GM19043 (cell line): ENCODE measurements at regions not wholly inside any gene's neighbourhood (a gene's known extent, or its start where the extent isn't known, plus 50 kb on each side); places are given as distances from the start of the nearest gene placed in this dataset.

Experiments used
- ATAC-seq: cut with Tn5 transposase; IDR thresholded peaks from one replicate; pipeline ENCODE4 v1.9.1; 2021; ENCODE audit warnings: low read depth; ENCODE audit not compliant: unreplicated experiment

DNA sequence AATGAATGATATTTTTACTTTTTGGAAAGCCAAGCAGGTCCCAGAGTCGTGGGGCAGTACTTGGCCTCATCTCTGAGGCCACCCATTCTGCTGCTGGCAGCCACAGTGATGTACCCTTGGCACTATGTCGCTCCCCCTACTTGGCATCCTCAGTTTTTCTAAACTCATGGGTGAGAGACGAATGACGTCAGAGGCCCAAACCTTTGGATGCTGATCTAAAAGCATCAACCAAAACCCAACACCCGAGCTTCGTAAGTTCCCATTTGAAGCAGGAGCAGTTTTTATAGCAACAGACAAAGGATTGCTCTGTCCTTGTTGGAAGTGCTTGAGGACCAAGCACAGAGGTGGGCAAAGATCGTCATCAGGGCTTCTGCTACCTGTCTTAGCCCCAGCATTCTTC lies 212.9 kb downstream of the PAX1 start:
- no peak for ATAC-seq

DNA sequence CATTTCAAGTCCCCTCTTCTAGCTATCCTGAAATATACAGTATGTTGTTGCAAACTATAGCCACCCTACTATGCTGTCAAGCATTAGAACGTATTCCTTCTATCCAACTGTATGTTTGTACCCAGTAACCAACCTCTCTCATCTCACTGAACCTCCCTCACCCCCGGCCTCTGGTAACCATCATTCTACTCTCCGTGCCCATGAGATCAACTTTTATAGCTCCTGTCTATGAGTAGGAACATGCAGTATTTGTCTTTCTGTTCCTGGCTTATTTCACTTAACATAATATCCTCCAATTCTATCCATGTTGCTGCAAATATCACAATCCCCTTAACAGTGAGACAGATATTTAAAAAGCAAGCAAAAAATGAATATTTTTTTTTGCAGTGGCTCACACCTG lies 196.9 kb downstream of the PAX1 start:
- ATAC-seq, result no peak

DNA sequence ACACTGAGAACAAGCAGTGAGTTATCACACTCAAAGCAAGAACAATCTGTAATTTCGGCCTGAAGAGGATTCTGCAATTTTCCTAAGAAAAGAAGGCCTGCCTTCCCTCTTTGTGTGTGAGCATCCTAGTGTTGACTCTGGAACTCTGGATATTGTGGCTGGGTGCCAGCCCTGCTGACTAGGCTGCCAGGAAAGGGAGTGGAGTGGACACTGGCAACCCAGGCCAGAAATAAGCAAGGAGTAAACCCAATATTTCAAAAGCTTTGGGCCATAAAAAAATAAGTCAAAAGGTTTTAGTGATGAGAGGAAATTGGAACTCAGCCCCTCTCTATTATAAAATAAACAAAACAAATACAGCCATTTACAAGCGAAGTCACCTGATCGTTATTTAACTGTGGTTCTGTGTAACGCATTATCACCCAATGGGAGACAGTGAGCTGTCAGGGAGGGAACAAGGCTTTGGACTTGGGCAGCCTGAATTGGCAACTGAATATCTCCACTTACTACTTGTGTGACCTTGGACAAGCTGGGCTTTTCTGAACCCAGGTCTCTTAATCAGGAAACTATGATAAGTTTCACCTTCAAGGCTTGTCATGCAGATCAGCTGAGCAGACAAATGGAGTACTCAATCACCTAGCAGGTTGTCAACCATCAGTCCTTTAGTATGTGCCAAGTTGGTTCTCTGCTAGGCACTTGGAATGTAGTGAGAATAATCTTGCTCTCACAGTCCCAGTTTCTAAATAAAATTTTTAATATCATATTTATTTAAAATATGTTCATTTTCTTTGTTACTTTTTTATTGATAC lies 196.2 kb downstream of the PAX1 start:
- no peak for ATAC-seq

DNA sequence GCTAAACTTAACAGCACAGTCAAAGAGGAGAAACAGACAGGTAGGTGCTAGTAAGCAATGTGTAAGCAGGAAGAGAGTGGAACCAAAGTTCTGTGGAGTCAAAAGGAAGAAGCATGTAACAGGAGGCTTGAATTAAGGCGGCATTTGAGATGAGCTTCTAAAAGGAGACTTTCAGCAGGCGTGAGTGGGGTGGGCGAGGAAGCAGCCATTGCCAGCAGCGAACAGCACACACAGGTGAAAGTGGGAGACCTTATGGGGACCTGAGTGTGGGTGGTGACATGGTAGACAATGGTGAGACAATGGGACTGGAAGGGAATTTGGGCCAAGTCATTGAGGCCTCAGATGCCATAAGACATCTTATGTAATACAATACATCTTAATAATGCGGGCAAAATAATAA lies 195.0 kb downstream of the PAX1 start:
- ATAC-seq, result no peak

DNA sequence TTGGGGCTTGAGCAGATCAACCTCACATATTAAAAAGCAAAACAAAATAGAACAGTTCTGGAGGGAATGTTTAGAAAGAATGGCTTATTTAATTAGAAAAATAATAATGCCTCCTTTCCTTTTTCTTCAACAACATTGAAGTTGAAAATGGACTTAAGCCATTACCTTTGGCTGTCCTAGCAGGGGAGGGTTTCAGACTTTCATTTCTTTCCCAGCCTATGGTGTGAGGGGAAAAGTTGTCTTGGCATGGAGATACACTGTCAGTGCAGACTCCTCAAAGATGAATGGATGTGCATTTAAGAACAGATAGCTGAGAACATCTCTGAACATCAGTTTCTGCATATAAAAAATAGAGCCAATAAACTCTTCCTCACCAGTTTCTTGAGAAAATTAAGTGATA lies 169.5 kb downstream of the PAX1 start:
- ATAC-seq, result no peak

DNA sequence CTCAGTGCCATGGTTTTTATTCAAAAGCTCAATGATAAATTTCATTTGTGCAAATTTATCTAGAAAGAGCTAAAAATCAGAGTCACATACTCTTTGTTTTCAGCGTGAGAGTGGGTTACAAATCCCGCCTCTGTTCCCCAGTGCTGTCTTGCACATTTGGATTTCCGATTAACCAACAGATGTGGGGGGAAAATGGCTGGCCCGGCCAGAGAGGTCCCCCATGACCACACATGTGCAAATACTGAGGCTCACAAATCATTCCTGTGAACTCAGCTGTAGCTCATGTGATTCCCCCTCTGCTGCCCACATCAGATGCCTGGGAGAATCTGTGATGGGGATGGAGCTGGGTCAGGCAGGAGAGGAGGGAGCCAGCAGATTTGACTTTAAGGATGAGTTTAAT lies 168.7 kb downstream of the PAX1 start:
- no peak for ATAC-seq

DNA sequence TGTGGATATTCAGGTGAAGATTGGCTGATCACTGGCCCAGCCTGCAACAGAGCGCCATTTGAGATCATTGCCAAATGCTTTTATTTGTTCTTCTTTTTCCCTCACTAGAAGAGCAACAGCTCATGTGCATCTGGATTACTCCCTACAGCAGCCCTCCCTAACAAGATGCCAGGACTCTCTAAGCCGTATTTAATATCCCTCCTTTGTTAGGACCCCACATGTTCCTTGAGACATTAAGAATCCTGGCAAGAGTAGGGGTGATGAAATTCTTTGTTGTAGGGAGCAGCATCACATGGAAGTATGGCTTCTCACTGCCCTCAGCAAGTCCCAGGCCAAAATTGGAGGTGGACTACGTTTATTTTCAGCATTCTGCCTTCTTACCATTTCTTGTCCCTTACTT lies 167.8 kb downstream of the PAX1 start:
- no peak for ATAC-seq

DNA sequence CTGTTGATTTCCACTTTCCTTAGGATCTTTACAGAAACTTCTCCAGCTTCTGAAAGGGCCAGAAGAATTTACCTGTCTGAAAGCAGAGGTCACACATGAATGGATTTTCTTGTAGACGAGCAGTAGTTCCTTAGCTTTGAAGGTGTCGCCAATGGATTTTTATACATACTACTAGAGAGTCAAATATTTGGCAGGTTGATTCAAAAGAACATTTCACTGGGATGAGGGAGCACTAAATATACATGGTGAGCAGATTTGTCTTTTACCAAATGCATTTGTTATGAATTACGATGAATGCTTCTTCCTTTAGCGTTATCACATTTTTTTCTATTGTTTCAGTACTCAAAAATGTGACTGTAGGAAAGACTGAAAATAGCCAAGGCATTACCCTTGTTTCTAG lies 162.3 kb downstream of the PAX1 start:
- no peak for ATAC-seq

DNA sequence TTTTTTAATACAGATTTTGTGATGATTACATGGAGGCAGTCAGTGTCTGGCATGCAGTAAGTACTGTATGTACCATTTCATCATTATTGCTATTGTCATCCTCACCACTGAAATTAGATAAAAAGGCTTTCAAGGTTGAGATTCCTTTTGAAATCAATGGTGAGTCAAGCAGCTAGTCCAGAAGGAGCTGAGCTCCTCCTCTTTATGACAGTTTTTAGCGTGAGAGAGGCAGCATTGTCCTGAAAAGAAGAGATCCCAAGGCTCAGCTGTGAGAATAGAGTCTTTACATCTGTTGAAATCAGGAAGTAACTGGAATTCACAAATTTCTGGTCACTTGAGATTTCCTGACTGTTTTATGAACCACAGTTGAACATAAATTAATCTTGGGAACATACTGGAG lies 161.9 kb downstream of the PAX1 start:
- ATAC-seq, result no peak

DNA sequence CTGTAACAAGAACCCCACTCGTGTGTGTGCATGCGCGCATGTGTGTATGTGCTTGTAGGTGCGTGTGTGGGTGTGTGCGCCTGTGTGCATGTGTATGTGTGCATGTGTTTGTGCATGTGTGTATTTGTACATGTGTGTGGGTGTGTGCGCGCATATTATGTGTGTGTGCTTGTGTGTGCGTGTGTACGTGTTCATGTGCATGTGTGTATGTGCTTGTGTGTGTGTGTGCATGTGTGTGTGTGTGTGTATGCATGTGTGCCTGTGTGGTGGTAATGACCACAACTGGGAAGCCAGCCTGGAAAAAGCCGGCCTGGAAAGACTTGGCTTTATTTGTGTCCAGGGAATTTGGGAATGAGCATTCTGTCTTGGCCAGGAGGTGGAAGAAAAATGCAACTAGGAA lies 157.5 kb downstream of the PAX1 start:
- ATAC-seq, result no peak

DNA sequence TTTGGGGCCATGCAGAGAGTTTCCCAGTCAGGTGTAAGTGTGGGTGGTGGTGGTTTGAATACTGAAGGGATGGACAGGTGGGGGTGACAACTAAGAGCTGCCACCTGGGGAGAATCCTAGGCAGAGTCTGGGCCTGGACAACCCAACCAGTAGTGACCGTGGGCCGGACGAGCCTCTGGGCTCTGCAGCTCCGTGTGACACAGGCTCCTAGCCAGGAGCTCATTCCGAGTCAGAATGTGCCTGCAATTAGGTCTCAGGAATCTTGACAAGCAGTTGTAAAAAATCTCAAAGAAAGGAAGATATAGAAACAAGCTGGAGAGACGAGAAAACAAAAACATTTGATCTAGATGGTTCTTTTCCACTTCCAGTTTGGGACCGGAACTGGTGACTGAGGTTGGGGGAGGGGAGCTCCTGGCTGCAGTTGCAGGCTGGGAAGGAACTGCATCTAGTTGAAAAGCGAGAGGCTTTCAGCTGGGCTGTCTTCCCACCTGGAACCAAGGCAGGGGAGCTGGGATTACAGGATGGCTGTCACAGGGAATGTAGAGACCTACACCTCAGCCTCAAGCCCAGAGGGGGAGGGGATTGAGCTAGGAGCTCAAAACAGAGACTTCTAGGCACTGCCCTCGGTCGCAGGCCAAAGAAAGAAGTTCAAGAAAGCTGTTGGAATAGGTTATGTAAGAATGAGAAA lies 156.9 kb downstream of the PAX1 start:
- no peak for ATAC-seq

DNA sequence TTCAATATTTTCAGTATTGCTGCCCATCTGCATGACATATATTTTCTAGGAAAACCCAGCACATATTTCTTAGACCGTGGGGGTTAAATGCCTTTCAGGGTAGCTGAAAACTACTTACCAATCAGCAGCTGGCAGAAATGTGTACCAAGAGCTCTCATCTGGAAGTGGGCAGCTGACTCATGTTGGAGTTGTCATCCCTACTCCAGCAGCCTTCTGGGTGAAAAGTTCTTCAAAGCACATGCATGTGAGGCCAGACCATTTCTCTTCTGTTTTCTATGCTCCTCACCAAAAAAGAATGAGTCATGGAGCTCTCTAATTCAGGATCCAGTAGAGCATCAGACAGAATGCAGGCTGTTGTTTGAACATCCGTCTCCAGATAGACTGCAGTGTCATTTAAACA lies 135.5 kb downstream of the PAX1 start:
- ATAC-seq, result no peak

DNA sequence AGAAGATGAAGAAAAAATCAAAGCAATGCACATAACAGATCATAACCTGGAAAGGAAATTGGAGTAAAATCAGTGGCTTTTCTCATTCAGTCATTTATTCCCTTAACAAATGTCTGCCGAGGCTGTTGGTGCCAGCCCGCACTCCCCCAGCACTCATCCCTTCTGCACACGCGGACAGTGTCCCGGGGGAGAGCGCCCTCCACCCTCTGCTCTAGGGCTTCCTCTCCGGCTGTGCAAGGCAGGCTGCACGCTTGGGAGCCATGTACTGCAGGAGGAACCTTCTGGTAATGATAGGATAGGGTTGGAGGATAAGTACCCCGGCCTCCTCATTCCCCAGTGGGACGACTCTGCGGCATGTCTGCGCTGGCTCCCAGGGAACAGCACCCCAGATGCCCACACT lies 134.5 kb downstream of the PAX1 start:
- no peak for ATAC-seq

DNA sequence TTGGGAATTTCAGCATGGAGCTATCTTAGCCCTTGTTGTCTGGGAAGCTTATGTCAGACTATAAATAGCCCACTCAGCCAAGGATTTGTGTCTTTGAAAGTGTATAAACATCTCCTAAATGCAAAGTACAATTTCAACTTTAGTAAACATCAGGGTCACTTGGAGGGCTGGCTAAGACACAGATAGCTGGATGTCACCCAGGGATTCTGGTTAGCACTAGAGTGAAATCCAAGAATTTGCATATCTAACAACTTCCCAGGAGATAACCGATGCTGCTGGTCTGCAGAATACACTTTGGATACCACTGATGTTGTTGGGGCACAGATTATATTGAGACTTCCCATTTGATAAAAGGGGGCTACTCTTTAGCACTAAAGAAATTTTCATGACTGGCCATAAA lies 130.9 kb downstream of the PAX1 start:
- ATAC-seq, result no peak

DNA sequence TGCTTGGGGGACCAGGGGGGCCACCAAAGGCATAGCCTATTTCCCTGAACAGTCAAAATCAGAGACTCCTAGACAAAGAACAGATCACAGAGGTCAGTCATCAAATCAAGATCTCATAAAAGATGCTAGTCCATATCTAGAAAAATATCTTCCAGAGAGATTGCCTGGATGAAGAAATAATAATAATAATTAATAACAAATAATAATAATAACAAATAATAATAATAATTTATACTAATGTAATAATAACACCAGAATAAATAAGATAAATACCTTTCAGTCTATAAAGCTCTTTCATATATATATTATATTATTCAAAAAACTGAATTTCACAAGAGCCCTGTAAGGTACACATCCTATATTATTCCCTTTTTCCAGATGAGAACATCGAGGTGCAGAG lies 129.6 kb downstream of the PAX1 start:
- ATAC-seq, result no peak

DNA sequence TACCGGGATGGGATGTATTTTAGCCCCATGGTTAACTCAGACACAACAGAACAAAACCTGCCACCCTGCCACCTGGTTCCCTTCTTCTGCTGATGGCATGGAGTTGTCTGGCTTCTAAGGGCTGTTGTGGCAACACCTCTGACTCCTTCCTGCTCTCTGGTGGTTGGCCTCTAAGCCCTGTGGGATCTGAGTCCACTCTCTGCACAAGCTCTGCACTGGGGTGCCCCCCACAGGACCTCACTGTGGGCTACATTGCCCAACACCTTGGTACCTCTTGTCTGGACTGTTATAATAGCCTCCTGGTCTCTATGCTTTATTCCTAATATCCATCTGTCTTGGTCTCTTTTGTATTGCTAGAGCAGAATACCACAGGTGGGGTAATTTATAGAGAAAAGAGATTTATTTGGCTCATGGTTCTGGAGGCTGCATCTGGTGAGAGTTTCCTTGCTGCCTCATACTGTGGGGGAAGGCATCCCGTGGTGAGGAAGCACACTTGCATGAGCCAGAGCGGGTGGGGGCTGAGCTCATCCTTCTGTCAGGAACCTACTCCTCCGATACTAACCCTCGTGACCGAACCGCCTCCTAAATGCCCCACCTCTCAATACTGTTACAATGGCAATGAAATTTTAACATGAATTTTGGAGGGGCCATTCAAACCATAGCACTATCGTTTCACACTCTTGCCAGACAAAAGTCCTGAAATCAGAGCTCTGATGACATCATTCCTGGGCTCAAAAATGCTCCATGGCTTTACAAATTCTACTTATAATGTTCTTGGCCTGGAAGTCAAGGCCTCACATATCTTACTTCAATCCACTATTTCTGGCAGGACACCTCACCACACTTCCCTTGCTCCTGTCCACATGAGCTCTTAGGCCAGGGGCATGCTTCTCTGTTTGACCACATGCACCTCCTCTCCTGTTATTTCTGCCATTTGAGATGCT lies 127.2 kb downstream of the PAX1 start:
- ATAC-seq, result no peak

DNA sequence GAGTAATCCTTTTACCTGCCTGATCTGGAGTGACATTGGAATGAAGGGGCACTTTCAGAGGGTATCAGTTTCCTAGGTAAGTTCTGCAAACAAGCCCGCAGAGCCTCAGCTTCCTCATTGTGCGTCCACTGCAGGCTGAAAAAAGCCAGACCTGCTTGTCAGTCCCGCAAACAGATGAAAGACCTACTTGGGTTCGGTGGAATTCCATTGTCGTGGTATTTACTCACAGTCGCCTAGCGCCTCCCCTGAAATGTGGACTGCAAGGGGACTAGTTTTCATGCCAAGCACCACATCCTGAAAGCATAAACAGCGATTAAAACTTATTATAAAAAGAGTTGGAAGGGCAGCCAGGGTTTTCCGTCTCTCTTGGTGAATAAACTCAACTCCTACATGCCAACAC lies 121.5 kb downstream of the PAX1 start:
- no peak for ATAC-seq

DNA sequence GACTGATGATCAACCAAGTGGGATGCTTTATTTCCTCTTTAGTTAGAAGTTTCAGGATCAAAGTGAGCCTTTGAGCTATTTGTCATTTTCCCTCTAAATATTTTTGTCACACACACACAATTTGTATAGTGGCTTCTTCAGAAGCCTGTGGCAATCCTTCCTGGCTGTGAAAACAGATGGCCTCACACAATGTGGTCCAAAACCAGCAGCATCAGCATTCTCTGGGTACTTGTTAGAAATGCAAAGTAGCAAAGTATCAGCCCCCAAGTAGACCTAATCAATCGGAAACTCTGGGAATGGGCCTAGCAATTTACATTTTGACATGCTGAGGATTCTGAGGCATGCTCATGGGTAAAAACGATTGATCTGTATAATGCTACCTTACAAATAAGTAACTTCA lies 115.9 kb downstream of the PAX1 start:
- no peak for ATAC-seq

DNA sequence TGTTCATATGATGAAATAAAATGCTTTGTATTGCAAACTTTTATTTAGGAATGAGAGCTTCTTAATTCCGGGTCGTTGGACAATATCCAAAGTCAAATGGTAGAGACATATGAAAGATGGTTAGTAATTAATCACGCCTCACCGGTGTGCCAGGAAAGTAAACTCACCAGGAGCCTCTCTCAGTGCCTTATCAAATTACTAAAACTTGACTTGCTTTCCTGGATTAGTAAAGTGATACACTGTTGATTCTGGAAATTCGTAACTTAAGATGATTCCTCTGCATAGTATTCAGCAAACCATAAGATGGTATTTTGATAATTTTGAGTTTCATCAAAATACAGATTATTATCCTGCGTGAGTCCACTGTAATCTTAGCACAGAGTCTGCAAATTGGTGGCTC lies 115.2 kb downstream of the PAX1 start:
- ATAC-seq, result no peak

DNA sequence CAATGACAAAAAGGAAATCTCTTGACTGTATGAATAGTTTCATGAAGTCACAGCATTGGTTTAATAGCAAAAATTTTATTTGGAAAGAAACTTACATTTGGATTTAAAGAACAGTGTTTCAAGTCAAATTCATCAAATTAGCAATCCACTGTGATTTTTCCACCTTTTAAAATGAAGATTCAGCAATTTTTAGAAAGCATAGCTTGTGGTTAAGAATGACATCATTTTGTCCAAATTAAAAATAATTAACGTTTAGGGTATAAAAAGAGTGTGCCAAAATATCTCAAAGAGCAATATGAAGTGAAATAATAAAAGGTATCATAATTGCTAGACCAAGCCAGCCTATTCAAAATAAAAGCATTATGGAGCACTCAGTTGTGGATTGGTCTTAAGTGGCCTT lies 114.6 kb downstream of the PAX1 start:
- no peak for ATAC-seq

DNA sequence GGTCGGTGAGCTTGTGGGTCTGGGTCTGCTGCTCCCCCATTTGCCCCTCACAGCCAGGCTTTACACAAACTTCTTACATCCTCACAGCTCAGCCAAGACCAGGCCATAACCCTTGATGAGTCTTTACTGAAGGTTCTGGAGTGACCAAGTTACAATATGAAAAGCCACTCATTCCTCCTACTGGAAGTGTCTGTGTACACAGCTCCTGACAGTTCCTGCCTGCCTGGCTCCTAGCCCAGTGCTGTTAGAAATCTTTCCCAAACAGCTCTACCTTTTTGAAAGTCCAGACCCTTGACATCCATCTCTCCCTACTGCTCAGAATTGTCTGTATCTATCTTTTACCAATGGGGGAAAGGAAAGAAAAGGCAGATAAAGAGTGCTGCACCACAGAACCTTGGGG lies 106.9 kb downstream of the PAX1 start:
- no peak for ATAC-seq
